ENCODE measurements at regions not wholly inside any gene's neighbourhood (a gene's known extent, or its start where the extent isn't known, plus 50 kb on each side); places are given as distances from the start of the nearest gene placed in this dataset.

DNA sequence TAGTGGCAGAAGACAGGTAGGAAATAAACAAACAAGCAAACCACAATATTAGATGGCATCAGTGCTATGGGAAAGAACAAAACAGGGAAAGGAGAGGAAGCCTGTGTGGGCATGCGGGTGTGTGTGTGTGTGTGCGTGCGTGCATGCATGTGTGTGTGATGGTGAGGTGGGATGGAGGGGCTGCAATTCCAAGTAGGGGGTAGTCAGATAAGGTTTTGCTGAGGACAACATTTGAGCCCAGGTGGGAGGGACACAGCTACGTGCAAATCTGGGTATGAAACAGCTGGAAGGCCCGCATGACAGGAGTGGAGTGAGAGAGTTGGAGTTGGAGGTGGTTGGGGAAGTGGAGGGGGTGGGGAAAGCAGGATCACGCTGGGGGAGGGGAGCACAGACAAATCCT lies 121.0 kb upstream of the PARD3 start:
- H3K9me3 Mint-ChIP-seq (ENCODE audit: low read depth, unreplicated experiment), result no peaks in the 10 kb centered on the region
- CTCF ChIA-PET, result interaction anchor here (0.7 kb wide), 2 partner anchors 59 to 460 kb away, joined by 3 read pairs; no protein-coding TSS in a partner anchor
- intact Hi-C loops (cut with micrococcal nuclease; ENCODE audit: unreplicated experiment), result no loop called here
- H3K27me3 Mint-ChIP-seq (ENCODE audit: unreplicated experiment), result no peaks in the 10 kb centered on the region
- H3K4me1 Mint-ChIP-seq (ENCODE audit: low read depth, unreplicated experiment), result no peaks in the 10 kb centered on the region
- BruUV-seq (replicated peaks), result no TSS peak
- no peaks in the 10 kb centered on the region for H3K36me3 Mint-ChIP-seq (ENCODE audit: insufficient read depth, unreplicated experiment)
- TF ChIP-seq, protein P1, sequence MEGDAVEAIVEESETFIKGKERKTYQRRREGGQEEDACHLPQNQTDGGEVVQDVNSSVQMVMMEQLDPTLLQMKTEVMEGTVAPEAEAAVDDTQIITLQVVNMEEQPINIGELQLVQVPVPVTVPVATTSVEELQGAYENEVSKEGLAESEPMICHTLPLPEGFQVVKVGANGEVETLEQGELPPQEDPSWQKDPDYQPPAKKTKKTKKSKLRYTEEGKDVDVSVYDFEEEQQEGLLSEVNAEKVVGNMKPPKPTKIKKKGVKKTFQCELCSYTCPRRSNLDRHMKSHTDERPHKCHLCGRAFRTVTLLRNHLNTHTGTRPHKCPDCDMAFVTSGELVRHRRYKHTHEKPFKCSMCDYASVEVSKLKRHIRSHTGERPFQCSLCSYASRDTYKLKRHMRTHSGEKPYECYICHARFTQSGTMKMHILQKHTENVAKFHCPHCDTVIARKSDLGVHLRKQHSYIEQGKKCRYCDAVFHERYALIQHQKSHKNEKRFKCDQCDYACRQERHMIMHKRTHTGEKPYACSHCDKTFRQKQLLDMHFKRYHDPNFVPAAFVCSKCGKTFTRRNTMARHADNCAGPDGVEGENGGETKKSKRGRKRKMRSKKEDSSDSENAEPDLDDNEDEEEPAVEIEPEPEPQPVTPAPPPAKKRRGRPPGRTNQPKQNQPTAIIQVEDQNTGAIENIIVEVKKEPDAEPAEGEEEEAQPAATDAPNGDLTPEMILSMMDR (IDR thresholded peaks at IDR 0.05; ENCODE audit: unreplicated experiment), result no peak
- H3K27ac Mint-ChIP-seq (ENCODE audit: unreplicated experiment), result no peak overlapping the region
- H3K4me3 Mint-ChIP-seq (ENCODE audit: low read depth, unreplicated experiment), result no peak overlapping the region
- no peak for DNase-seq

DNA sequence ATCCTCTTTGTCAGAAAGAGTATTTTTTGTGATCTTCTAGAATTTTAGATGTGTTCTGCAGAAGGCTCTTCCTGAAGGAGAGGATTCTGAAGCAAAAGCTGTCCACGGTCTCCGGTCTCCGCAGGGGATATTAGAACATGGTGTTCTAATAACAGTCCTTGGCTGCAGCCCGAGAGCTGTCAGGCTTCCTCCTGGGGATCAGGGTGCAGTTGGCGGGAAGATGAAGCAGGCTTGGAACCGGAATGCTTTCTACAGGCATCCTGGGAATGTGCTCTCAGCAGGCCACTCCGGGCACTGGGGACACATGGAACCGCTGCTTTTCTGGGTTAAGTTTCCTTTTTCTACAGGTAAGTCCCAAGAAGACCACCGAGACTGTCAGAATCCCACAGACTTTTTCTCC lies 118.6 kb upstream of the PARD3 start:
- Mint-ChIP-seq H3K27me3 (ENCODE audit: unreplicated experiment) (no peaks in the 10 kb centered on the region), H3K36me3 (ENCODE audit: insufficient read depth, unreplicated experiment) (no peaks in the 10 kb centered on the region), H3K9me3 (ENCODE audit: low read depth, unreplicated experiment) (no peaks in the 10 kb centered on the region), H3K4me3 (ENCODE audit: low read depth, unreplicated experiment) (no peak overlapping the region), H3K27ac (ENCODE audit: unreplicated experiment) (no peak overlapping the region), H3K4me1 (ENCODE audit: low read depth, unreplicated experiment) (no peaks in the 10 kb centered on the region)
- CTCF ChIA-PET, result no interaction called here
- no peak for DNase-seq
- BruUV-seq (replicated peaks), result no TSS peak
- intact Hi-C loops (cut with micrococcal nuclease; ENCODE audit: unreplicated experiment), result no loop called here
- TF ChIP-seq, protein P1 (IDR thresholded peaks at IDR 0.05; ENCODE audit: unreplicated experiment), result no peak

DNA sequence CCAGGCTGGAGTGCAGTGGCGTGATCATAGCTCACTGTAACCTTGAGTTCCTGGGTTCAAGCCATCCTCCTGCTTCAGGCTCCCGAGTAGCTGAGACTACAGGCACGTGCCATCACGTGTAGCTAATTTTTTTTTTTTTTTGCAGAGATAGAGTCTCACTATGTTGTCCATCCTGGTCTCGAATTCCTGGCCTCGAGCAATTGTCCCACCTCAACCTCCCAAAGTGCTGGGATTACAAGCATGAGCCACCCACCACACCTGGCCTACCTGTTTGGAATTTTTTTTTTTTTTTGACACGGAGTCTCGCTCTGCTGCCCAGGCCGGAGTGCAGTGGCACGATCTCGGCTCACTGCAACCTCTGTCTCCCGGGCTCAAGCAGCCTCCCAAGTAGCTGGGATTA lies 117.1 kb upstream of the PARD3 start:
- no peak overlapping the region for H3K4me3 Mint-ChIP-seq (ENCODE audit: low read depth, unreplicated experiment)
- H3K9me3 Mint-ChIP-seq (ENCODE audit: low read depth, unreplicated experiment), result no peaks in the 10 kb centered on the region
- no TSS peak for BruUV-seq (replicated peaks)
- DNase-seq, result no peak
- intact Hi-C loops (cut with micrococcal nuclease; ENCODE audit: unreplicated experiment), result no loop called here
- H3K36me3 Mint-ChIP-seq (ENCODE audit: insufficient read depth, unreplicated experiment), result no peaks in the 10 kb centered on the region
- no peak overlapping the region for H3K27ac Mint-ChIP-seq (ENCODE audit: unreplicated experiment)
- no peaks in the 10 kb centered on the region for H3K27me3 Mint-ChIP-seq (ENCODE audit: unreplicated experiment)
- TF ChIP-seq, protein P1 (IDR thresholded peaks at IDR 0.05; ENCODE audit: unreplicated experiment), result no peak
- no peaks in the 10 kb centered on the region for H3K4me1 Mint-ChIP-seq (ENCODE audit: low read depth, unreplicated experiment)
- CTCF ChIA-PET, result interaction anchor here (0.6 to 0.7 kb wide), 2 partner anchors 19 to 290 kb away, joined by 4 read pairs; no protein-coding TSS in a partner anchor

DNA sequence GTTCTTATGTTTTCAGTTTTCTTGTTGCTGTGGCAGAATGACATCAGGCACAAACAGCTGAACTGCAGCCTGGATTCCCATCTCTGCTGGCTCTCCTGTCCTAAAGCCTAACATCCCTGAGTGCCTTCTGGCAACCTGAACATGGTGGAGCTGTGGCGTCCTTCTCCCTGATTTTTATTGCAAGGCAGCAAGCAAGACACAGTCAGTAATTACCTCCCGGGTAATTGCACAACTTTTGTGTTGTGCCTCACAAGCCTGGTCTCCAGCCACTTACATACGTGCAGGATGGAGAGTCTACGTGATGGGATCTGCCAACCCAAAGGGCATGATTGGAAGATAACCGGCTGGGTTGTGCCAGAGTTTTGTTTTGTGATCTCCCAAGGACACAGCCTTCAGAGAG lies 116.1 kb upstream of the PARD3 start:
- no peaks in the 10 kb centered on the region for H3K9me3 Mint-ChIP-seq (ENCODE audit: low read depth, unreplicated experiment)

More for the DNA sequence above, 116.1 kb upstream of the PARD3 start:
- no peaks in the 10 kb centered on the region for H3K27me3 Mint-ChIP-seq (ENCODE audit: unreplicated experiment)
- TF ChIP-seq, protein P1 (IDR thresholded peaks at IDR 0.05; ENCODE audit: unreplicated experiment), result no peak
- BruUV-seq (replicated peaks), result no TSS peak
- no peak for DNase-seq
- no peaks in the 10 kb centered on the region for H3K4me1 Mint-ChIP-seq (ENCODE audit: low read depth, unreplicated experiment)
- no peaks in the 10 kb centered on the region for H3K36me3 Mint-ChIP-seq (ENCODE audit: insufficient read depth, unreplicated experiment)
- intact Hi-C loops (cut with micrococcal nuclease; ENCODE audit: unreplicated experiment), result no loop called here
- no peak overlapping the region for H3K4me3 Mint-ChIP-seq (ENCODE audit: low read depth, unreplicated experiment)
- no peak overlapping the region for H3K27ac Mint-ChIP-seq (ENCODE audit: unreplicated experiment)
- CTCF ChIA-PET, result no interaction called here

All from Calu3 (cell line).